MM.1S (cell line): ENCODE measurements at regions not wholly inside any gene's neighbourhood (a gene's known extent, or its start where the extent isn't known, plus 50 kb on each side); places are given as distances from the start of the nearest gene placed in this dataset.

Source experiments
- CTCF ChIP-seq: fragments of 300-600 bp; sonication (generic); IDR thresholded peaks from 2 replicates; pipeline ENCODE4 v1.5.1; 2016; ENCODE audit warnings: antibody characterized with exemption, low read length, mixed read lengths
- EZH2 ChIP-seq: fragments of 300-600 bp; sonication (generic); optimal IDR thresholded peaks from 2 replicates; pipeline ENCODE3; 2017; ENCODE audit warnings: low read depth, mild to moderate bottlenecking, antibody characterized with exemption, low read length, mixed read lengths

DNA sequence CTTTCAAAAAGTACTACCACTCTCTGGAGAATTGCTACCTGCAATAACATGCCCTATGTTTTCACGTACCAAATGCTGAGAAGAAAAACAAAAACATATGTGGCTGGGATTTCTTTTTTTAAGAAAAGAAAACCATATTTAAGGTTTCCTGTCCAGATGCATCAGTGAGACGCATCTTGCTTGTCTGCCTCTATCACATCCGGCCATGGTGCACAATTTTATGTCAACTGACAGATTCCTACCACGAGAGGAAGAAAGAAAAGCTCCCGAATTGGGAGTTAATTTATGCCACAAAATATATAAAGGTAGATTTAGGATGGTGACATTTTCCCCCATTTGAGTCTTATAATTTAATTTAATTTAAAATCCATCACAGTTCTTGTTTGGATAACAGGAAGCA lies 62.3 kb upstream of the COL24A1 start:
- TF ChIP-seq CTCF (no peak), EZH2 (no peak)
